Loucy (cell line): ENCODE measurements at regions not wholly inside any gene's neighbourhood (a gene's known extent, or its start where the extent isn't known, plus 50 kb on each side); places are given as distances from the start of the nearest gene placed in this dataset.

ENCODE experiments used
- EZH2phosphoT487 ChIP-seq: fragments of 200-600 bp; IDR thresholded peaks from 2 replicates; pipeline ENCODE4 v1.6.1; 2018; ENCODE audit warnings: antibody characterized with exemption, mild to moderate bottlenecking, moderate library complexity, borderline replicate concordance
- TF ChIP-seq, protein P1 (sequence below): fragments of 200-600 bp; sonication (generic); conservative IDR thresholded peaks from 2 replicates; pipeline ENCODE4 v1.5.1; 2014; ENCODE audit warnings: mild to moderate bottlenecking, antibody characterized with exemption, low read length

- TF ChIP-seq, protein P1, sequence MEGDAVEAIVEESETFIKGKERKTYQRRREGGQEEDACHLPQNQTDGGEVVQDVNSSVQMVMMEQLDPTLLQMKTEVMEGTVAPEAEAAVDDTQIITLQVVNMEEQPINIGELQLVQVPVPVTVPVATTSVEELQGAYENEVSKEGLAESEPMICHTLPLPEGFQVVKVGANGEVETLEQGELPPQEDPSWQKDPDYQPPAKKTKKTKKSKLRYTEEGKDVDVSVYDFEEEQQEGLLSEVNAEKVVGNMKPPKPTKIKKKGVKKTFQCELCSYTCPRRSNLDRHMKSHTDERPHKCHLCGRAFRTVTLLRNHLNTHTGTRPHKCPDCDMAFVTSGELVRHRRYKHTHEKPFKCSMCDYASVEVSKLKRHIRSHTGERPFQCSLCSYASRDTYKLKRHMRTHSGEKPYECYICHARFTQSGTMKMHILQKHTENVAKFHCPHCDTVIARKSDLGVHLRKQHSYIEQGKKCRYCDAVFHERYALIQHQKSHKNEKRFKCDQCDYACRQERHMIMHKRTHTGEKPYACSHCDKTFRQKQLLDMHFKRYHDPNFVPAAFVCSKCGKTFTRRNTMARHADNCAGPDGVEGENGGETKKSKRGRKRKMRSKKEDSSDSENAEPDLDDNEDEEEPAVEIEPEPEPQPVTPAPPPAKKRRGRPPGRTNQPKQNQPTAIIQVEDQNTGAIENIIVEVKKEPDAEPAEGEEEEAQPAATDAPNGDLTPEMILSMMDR: no peak
- TF ChIP-seq EZH2phosphoT487: no peak
Measured at GRCh38 chr2:58649756-58650155, 408.6 kb upstream of the FANCL start.
